ENCODE measurements at regions not wholly inside any gene's neighbourhood (a gene's known extent, or its start where the extent isn't known, plus 50 kb on each side); places are given as distances from the start of the nearest gene placed in this dataset.

DNA sequence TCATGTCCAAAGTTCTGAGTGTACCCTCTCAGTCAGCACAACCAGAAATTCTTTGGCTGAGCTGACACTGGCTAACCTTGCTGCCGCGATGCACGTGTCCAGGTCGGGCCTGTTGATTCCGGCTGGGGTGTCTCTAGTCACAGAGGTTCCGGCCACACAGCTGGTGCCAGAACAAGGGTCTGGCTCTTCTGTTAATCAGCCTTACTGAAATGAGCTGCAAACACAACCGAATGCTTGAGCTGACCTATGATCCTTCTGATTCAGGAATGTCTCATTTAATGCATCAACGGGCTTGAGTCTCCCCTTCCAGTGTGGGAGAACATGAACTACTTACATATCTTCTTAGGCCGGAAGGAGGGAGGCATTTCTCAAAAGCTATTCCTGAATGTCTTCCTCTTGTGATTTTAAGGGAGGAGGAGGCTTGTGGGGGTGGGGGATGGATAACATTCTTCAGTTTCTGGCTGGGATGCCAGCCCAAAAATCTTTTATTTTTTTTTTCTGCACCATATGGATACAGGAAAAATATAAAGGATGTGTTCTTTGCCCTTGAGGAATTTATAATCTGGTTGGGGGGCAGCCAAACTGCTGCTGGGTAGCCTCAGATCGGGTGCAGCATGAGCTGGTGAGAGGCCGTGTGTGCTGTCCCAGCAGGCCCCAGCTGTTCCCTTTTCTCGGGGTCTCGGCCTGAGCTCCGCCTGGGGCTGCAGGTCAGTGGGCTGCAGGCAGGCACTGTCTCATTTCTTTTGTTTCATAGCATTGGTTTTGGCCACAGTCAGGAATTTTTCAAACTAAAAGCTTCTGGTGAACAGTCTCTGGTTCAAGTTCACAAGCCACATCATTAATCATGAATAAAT is 319.1 kb upstream of the TBL1XR1 start:
- no peak for DNase-seq

DNA sequence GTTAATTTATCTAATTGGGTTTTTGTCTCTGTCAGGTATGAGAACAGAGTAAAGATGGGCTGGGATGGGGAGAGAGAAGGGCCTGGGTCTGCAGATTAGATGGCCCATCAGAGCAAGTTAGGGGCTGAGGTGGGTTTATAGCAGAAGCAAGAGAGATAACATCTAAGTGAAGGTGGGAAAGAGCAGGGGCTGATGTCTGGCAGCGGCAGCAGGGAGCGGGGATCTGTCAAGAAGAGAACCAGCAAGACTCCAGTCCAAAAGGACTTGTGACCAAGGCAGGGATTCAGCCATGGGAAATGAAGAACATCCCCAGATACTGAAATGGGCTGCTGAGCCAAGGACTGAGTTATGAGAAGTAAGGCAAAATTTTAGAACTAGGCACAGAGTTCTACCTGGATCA is 320.6 kb upstream of the TBL1XR1 start:
- no peak for DNase-seq

DNA sequence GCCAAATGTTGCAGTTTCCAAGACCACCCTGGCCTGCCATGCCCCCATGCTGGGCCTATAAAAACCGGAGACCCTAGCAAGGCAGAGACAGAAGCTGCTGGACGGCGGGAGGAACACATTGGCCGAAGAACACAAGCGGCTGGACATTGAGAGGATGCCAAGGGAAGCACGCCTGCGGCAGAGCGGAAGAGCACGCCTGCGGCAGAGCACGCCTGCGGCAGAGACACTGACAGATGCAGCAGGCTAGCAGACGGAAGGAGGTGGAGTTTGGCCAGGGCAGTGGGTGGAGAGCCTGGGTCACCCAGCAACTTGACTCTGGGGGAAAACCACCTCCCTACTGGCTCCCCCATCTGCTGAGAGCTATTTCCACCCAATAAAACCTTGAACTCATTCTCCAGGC is 322.3 kb upstream of the TBL1XR1 start:
- no peak for DNase-seq

DNA sequence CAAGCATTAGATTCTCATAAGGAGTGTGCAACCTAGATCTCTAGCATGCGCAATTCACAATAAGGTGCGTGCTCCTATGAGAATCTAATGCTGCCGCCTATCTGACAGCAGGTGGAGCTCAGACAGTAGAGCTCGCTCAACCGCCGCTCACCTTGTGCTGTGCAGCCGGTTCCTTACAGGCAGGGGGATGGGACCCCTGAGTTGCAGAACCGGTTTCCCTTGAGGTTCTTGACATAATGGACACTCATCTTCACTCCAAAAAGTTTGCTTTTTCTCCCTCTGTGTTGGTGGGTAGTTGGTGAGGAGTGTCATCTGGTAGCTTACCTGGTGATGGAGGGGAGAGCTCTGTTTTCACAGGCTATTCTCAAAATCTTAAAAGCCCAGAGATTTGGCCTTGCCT is 324.0 kb upstream of the TBL1XR1 start:
- no peak for DNase-seq

DNA sequence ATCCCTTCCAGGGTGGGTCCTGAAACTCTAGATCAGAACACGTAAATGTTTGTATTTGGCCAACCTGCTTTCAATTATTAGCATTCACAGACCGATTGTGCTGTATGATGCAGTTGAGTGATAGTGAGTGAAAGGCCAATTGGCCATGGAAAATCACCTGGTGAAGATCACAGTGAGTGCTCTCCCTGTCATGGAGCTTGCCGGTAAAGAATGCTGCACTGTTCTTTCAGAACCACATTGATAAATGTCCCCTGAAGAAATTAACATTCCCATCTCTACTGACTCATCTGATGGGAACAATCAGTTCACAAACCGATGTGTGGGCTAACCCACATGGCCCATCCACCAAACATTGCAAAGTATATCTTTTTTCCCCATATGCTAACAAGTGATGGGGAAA is 324.8 kb upstream of the TBL1XR1 start:
- no peak for DNase-seq

DNA sequence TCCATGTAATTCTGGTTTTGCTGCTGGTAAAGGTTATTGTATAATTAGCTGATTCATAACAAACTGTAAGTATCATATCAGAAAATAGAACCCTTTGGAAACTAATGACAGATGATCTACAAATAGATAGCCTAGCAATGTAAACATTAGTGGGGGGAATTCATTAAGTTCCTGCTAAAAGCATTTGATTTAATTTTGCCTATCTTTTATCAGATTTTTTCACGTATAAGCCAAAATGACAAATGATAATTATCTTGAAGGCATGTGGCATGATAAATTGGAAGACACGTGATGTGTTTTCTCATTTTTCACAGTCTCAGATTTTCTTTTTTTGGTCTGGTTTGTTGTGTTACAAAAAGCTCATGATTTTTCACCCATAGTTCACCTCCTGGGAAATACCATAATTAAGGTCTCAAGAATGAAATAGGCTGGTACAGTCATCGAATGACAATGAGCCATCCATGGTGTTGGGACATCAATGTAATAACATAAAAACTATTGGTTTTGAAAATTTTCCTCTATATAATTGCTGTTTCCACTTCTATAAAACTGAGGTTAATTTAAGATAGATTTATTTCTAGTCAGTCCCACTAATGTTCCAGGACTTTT is 325.9 kb upstream of the TBL1XR1 start:
- DNase-seq = no peak

DNA sequence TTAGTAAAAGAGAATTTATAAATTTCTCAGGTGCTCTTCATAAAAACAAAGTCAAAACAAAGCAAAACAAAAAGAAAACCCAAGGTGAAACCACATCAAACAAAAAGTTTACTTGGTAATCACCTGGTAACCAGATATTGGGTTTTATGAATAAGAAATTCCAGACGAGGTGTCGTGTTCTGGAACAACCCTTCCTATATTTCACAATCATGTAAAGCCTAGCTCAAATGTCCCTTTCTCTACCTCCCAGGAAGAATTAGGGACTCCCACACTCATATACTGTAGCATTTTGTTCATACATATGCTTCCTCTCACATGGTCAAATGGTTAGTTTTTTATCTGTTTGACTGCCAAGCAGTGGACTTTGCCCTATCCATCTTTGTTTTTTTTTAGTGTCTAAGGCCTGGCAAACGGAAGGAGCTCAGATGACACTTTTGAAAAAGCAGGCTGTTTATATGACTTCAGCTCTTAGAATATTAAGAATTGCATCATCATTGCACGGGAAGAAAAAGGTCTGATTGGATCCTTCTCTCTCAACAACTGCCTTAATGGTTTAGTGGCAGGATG is 326.7 kb upstream of the TBL1XR1 start:
- DNase-seq = no peak

DNA sequence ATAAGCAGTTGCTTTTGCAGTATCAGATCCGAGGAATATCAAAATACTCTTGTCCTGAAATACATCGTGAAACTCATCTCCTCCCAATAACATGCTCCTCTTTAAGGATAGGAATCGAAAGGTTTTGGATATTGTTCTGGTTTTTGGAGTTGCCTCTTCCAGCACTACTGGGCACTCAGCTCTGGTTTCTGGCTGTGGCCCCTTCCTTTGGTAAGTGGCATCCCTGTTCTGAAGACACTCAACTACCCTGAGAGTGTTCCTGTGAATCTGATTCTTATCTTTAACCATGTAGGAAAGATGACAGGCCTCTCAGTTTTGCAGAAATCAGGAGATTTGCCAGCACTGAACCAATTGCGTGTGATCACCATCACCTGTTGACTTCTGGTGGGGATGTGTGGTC is 327.5 kb upstream of the TBL1XR1 start:
- no peak for DNase-seq

DNA sequence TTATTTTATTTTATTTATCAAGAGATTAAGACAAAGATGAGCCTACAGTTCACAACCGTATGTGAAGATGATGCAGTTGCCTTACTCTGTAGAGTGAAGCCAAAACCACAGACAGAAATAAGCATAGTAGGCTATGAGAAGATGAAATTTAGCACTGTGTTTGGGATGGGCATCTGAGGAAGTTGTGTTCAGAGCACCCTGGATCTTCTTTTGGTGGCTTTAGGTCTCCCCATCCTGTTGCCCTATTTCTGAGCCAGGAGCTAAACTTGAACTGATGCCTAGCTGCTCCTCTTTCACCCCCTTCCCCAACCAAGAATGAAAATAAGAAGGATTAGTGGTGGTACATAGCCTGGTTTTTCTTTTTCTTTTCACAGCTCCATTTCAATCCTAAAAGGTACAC is 328.1 kb upstream of the TBL1XR1 start:
- no peak for DNase-seq

DNA sequence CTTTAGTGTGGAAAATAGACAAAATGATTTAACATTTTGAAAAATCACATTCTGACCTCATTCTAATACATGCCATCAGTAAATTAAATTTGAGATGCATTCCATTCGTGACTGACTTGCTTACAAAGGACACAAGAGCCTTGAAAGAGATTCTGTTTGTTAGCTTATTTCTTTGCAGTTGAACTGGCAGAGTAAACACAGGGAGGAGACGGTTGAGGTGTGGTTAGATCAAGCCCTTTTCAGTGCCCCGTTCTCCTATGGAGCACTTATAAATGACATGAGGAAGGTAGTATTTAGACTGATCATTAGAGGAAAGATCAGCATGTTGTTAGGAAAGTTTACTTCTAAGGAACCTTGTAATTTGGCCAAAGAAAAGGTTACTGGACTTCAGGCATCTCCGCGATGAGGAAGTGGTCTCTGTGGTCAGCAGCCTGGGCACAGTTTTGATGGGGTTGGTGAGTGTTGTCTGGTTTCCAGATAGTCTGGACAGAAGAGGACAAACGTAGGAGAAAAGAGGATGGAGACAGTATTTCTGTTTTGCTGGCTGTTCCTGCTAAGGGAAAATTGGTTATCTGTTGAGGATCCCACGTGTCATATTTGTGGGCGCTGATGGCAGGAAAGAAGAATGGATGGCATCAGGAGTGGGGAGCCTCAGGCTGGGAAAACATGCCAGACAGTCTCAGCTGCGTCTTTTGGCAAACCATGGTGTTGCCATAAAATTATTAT is 328.9 kb upstream of the TBL1XR1 start:
- DNase-seq = no peak

DNA sequence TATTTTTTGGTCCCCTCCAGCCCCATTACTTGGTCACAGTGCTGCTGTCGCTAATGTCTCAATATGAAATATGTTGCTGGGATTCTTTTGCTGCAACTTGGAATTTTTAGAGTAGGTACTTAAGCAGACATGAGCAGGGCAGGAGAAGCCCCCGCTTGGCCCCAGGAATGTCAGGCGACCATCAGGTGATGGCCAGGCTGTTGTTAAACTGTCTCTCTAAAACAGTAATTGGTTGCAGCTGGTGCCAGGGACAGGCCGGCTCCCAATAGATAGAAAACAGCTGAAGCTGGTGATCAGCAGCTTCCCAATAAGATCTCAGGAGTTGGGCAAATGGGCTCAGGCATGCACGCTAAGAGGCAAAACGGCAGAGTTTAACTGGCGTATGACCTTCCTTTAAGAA is 329.9 kb upstream of the TBL1XR1 start:
- DNase-seq = no peak

DNA sequence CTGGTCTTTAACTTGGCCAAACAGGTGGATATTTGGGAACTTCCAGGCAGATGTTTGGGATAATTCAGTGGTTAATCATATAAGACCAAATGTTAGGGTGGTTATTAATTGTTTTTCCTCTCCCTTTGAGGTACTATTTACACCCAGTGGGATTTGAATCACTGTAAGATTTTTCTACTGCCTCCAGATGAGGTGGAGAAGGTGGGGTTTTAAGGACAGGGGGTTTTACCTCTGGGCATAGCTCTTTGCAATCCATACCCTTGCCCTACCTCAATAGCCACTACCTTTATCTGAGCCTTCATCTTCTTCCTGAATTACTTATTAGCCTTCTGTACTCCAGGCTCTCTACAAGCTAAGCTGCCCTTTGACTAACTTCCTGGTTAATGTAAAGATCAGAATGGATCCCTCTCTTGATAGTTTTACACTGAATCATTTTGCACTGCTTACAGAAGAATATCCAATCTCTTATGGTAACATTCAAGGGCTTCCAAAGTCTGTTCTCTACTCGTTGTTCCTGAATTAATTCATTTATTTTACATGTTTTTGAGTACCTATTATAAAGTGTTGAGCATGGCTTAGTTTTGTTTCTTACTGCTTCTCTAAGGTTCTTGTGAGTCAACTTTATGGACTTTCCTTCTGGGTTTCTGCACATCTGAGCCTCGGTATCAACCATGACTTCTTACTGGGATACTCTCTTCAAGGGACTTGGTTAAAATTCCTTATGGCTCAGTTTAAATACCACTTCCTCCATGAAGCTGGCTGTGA is 331.2 kb upstream of the TBL1XR1 start:
- DNase-seq = no peak

DNA sequence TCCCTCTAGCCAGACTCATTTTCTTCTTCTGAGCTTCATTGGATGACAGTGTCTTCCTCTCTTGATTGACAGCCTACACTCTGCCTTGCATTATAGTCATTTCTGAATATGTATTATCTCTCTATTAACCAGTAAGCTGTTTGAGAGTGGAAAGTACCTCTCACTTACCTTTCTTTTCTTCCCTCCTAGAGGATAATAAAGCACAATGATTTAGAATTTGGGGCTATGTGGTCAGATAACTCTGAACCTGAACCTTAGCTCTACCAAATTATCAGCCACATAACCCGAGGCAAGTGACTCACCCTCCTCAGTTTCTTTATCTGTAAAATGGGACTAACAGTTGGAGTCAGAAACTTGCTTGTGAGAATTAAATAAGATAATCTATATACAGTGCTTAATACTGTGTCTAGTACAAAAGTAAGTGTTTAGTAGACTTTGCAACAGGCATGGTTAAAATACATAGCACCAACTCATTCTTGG is 331.8 kb upstream of the TBL1XR1 start:
- DNase-seq = no peak

DNA sequence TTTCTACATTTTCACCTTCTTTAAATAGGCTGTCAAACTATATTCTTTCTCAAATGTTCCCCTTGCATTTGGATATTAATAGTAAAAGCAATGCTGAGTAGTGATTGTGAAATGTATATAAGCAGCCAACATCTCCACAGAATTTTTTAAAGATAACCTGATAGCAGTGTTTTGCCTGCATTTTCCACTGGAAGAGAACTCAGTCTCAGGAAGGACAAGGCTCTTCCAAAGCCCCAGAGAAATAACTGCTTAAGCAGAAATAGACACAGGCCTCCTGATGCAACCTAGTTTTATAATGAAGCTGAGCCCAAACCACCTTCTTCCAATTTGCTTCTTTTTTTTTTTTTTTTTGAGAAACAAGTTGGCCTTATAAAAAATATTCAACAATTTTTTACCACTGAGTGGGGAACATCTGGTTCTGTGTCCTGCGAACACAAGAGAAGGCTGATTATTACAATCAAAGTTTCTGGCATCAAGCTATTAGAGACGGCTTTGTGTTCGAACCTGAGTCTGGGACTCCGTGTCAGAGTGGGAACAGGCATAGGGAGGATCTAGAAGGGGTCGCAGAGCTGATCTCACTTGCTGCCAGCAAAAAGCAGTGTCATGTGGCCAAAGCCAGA is 332.5 kb upstream of the TBL1XR1 start:
- no peak for DNase-seq

DNA sequence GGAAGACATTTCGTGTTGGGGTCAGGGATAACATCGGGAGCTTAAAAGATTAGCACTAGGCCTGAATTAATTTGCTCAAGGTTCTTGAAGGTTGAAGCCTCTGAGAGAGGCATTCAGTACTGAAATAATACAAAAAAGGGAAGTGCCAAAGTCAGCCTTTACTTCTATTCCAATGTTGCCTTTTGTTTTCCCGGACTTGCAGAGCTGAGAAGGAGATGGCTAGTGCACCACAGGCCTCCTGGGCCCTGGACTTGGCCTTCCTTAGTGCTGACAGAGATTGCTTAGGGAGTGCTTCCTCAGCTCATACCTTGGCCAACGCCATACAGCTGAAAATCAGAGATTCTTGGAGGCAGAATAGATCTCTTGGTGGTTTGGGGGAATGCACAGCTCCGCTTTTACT is 333.6 kb upstream of the TBL1XR1 start:
- DNase-seq = no peak

DNA sequence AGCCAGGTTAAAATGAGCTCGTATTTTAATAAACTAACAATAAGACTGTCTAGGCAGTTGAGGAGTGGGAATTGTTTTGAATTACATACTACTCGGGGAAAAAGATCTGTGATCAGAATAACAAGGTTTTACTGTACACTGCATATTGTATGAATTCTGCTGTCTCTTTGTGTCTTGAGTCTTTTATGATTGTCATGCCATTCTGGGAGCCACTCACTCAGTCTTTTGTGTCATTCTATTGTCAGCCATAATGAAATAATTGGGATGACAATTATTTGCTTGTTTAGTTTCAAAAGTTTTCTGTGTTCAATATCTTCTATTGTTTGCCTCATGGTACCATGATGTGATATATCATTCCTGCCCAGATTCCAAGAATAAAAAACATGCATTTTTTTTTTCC is 339.6 kb upstream of the TBL1XR1 start:
- DNase-seq = no peak

DNA sequence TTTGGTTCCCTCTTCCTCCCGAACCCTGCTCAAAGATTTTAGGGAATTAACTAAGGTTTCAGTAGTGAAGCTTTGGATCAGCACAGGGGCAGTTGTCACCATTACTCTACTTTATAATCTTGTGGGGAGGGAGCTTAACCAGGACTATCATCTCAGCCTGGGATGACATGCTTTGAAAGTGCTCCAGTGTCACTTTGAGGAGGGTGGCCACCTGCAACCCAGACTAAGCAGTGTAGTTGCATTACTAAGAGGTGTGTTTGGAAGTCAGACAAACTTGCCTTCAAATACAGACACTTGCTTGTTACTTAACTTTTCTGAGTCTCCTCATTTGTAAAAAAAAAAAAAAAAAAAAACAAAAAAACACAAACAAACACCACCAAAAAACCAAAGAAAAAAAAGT is 340.3 kb upstream of the TBL1XR1 start:
- DNase-seq = no peak

DNA sequence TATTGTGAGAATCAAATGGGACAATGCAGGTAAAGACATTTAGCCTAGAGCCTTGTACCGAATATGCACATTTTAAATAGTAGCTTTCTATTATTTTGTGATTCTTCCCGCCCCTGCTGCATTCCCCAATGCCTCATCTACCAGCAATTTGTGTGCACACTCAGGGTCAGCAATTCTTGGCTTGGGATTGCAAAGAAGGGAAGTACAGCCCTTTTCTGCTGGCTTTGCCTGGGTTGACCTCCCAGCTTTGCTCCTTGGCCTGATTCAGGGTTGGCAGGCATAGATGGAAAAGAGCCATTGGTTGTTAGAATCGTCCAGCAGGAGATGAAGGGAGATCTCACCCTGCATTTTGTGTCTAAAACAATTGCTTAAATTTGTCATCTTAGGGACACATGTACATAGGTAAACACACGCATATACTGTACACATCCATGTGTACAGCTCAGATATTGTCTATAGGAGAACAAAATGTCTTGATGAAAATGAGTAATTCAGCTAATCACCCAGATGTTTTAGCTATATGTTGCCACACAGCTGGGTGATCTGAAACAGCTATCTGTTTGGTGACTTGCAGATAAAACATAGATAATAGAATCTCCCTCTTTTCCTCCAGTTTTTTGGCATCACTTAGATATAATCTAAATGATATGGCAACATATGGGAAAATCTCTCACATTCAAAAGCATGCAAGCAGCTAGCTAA is 340.9 kb upstream of the TBL1XR1 start:
- DNase-seq = no peak

DNA sequence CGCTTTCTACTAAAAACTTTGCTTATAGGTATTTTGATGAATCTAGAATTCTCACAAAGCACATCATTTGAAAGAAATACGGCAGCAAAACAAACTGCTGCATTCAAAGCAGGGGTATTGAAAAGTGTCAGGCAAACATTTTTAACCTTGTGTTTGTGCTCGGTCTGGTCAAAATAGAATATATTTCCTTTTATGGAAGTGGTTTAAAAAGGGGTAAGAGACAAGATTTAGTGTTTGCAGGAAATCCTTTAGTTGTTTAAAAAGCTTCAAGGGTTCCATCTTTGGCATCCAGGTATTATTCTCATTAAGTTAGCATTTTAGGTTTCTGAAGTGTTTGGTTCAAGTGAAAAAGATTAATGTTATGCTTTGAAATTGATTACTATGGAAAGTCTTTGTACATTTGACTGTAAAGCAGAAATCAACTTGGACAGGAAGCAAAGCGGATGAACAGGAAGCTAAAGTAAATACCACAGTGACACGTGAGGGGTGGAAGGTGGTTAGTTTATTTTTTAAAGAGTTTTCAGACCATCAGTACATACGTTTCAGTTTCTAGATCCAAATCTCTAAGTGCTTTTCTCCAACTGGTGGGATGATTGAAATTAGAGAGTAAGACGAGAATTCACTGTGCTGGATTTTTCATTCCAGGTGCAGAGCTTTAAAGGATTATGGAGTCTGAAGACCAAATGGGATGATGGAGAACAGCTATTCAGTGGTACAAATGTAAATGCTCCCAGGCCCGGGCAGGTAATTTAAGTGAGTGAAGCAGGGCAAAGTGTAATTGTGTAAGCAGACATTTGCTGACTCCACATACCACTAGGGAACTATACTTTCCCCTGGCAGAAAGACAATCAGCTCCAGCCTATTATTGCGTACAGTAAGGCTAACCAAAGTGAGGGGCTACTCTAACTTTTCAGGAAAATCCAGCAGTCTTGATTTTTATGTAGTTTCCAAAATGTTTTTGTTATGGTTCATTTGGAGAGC is 341.8 kb upstream of the TBL1XR1 start:
- peak; percentile 58 for DNase-seq

DNA sequence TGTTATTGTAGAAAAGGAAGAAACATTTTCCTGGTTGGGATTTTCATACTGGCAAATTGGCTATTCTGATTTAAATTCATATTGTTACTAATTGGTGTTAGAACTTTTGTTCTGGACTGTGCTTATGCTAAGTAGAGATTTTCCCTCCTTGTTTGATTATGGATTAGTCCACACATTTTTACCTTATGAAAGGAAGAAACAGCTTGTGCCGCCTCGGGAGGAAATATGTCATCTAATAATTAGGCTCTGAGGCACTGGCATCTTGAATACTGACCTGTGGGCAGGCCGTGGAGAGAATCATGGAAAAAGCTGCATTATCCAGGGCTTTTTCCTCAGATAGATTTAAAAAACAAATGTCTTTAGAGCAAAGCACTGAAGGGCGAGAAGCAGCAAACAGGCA is 344.3 kb upstream of the TBL1XR1 start:
- no peak for DNase-seq

Data from CD4-positive, alpha-beta T cell treated with Interleukin-12 subunit alpha and Interleukin-12 subunit beta, for 1 hour (primary cell).